NCI-H2196 treated with DMSO at 0.1 percent for 48 hours (cell line): ENCODE measurements at regions not wholly inside any gene's neighbourhood (a gene's known extent, or its start where the extent isn't known, plus 50 kb on each side); places are given as distances from the start of the nearest gene placed in this dataset.
A peak's percentile ranks its signal among the peaks of the same experiment; 100 is the strongest.
"Not testable (repeated sequence)": the region's sequence is repeated elsewhere in the genome, so short reads cannot be mapped to it uniquely, and the experiment has no call there.

Experiments
- DNase-seq: peaks from one replicate; lab custom pipeline; 2025; ENCODE audit not compliant: unreplicated experiment; lab: John Stamatoyannopoulos, UW

DNA sequence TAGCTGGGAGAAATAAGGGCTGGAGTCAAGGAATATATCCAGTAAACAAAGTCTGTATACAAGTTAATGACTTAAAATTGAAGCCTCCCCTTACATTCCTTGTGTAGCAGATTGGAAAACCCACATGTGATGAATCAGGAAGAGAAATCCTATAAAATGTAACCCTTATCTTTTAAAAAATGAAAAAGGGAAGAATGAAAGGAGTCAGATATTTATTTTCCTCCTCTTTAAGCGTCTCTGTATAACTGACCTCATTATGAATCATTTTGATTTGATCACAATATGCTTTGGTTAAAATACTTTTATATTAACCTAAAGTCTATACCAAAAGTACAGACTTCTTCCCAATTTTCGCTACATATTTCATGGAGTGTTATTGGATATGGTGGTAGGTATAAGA is 316.3 kb upstream of the STAC start:
- DNase-seq = no peak

GRCh38 chr3:36065321-36065720 is 315.0 kb upstream of the STAC start:
- DNase-seq = no peak

- DNase-seq = no peak
Observed at GRCh38 chr3:36075491-36075890, 304.8 kb upstream of the STAC start.

GRCh38 chr3:36077320-36077719 is 303.0 kb upstream of the STAC start:
- DNase-seq = no peak

DNA sequence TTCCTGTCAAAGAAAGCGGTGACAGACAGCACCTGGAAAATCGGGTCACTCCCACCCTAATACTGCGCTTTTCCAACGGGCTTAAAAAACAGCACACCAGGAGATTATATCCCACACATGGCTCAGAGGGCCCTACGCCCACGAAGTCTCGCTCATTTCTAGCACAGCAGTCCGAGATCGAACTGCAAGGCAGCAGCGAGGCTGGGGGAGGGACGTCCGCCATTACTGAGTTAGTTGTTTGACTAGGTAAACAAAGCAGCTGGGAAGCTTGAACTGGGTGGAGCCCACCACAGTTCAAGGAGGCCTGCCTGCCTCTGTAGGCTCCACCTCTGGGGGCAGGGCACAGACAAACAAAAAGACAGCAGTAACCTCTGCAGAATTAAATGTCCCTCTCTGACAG is 297.3 kb upstream of the STAC start:
- not testable (repeated sequence) for DNase-seq

GRCh38 chr3:36095238-36095637 is 285.1 kb upstream of the STAC start:
- no peak for DNase-seq

- no peak for DNase-seq
Observed at GRCh38 chr3:36097209-36097608, 283.1 kb upstream of the STAC start.

DNA sequence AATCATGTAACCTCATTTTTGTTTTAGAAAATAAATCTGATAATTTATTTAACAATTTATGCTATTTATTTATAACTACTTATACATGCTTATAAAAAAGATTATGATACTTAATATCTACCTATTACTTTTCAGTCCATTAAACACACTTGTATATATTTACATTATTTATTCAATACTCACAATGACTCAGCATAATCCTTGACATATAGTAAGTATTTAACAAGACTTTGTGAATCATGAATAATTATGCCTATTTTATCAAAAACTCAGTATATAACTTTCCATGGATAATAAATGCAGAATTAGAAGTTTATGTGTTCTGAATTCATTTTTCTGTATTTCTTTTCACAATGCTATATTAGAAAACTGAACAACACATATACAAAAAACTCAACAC is 266.0 kb upstream of the STAC start:
- DNase-seq = no peak

GRCh38 chr3:36124118-36124796 is 256.0 kb upstream of the STAC start:
- DNase-seq = no peak

DNA sequence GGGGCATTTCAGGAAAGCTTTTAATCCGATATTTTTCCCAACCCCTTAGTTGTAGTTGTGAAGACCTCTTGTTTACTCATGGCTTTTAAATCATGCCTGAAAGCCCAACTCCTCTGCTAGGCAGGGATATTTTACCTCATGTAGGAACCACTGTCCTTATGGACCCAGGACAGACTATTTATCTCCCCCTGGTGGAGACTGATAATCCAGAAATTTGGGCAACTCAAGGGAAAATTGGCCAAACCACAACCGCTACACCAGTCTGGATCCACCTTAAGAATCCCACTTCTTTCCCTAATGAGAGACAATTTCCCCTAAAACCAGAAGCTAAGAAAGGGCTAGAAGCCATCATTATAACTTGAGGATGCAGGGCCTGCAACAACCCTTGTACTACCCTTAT is 248.1 kb upstream of the STAC start:
- no peak for DNase-seq

GRCh38 chr3:36135863-36136262 is 244.4 kb upstream of the STAC start:
- no peak for DNase-seq

GRCh38 chr3:36142746-36143145 is 237.6 kb upstream of the STAC start:
- no peak for DNase-seq

GRCh38 chr3:36146404-36146803 is 233.9 kb upstream of the STAC start:
- DNase-seq = no peak

GRCh38 chr3:36147934-36148558 is 232.3 kb upstream of the STAC start:
- DNase-seq = no peak

GRCh38 chr3:36149447-36149865 is 230.8 kb upstream of the STAC start:
- DNase-seq = no peak

- DNase-seq = no peak
Observed at GRCh38 chr3:36155515-36155914, 224.8 kb upstream of the STAC start.

DNA sequence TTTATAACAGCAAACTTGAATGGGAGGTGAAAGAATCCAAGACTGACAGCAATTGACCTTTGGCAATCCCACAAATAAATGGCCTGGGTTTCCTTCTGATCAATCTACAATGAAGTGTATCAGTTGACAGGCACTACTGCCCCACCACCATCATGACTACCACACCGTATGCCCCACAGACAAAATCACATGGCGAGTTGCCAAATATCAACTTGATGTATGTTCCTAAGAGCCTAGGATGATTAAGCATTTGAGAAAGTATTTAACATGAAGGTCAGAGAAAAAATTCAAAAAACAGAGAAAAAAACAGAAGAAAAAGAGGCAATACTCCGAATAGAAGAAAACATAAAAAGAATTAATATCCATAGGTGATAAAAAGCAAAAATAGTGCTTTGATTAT is 215.9 kb upstream of the STAC start:
- no peak for DNase-seq

DNA sequence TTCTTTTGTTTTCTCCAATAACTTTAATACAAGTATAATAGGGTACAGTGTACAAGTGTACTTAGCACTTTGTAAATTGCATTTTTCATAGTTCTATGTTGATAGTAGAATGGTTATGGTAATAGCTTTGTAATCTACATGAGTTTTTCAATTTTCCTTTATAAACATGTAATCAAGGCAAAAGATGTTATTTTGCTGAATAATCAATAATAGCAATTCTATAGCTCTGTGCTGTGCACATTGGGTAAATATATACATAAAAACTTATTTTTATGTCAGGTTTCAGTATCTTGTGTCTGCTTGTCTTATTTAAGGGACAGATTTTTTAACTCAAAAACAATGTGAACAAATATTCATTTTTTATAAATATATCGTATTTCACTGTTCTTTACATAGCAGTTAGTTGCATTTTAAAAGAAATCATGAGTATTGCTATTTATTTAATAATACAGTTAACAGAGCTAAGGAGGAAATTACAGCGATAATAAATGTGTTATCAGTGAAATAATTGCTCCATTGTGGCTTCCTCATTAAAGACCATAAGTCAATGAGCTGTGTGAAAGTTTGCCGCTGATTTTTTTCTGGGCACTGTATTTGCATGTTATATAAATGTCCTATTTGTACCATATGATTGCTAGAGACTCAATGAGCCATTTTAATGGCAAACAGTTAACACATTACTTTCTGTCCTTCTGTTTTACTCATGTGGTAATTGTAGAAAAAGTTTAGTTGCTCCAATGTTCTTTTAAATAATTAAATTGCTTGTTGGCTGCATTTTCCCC is 214.6 kb upstream of the STAC start:
- no peak for DNase-seq

DNA sequence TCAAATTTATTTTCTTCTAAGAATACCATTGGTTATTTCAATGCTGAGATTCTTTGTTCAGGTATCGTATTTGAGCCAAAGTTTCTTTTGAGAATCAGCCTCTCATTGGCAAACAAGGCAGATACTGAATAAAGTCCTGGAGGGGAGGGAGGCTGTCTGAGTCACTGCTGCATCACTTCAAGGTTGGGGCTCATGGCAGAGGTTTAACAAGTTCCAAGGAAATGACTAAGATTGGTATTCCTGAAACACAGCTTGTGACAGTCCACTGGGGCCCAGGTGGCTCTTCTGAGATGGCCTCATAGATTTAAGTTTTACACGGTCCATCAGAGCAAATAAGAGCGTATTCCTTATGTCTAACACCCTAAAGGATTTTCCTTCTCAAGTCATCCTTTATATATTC is 213.8 kb upstream of the STAC start:
- DNase-seq = no peak

- no peak for DNase-seq
Observed at GRCh38 chr3:36172699-36173098, 207.6 kb upstream of the STAC start.

- DNase-seq = peak; percentile 1
Observed at GRCh38 chr3:36175113-36175812, 205.0 kb upstream of the STAC start.
